GM19239 (cell line): ENCODE measurements at regions not wholly inside any gene's neighbourhood (a gene's known extent, or its start where the extent isn't known, plus 50 kb on each side); places are given as distances from the start of the nearest gene placed in this dataset.

Source experiments
- DNase-seq: peaks from one replicate; pipeline ENCODE4 v3.0.0; 2011; ENCODE audit warnings: low spot score; ENCODE audit not compliant: insufficient read length
- FAIRE-seq: peaks from 2 replicates; lab custom pipeline; 2011; peaks lifted over from hg19 to GRCh38; lab: Jason Lieb, UNC

- FAIRE-seq: no peak
- no peak for DNase-seq
These were observed 175.4 kb upstream of the VEGFC start for GRCh38 chr4:176968094-176968493.

DNA sequence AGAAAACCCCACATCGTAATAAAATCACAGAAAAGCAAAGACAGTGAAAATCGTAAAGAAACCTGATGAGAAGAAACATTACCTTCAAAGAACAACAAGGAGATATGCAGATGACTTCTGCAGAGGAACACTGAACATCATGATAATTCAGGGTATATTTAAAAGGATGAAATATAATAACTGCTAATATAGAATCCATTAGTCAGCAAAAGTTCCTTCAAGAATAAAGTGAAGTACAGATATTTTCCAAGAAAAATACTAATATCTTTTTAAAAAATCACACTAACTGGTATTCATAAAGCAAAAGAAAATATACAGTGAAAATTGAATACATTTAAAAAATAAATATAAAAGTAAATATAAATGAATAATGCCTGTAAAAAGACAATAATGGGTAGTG lies 176.3 kb upstream of the VEGFC start:
- FAIRE-seq: no peak

DNA sequence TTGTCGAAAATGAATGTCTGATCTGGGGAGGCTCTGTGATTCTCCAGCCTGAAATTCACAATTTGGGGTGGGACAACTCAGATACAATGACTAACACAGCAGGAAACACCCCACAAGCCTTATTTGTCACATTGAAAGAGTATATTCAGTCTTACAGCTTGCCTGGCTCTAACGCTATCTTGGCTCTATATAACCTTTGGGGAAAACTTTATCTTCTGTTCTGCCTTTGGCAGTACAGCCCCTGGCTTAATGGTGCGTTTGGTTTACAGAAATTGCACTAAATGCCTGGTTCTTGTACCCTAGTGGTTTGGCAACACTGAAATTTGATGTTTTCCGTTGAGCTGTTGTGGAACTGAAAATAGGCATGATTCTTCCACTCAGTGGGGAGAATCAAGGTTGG lies 178.1 kb upstream of the VEGFC start:
- FAIRE-seq (no peak), DNase-seq (no peak)

More for the DNA sequence above, 176.3 kb upstream of the VEGFC start:
- DNase-seq: no peak

- no peak for FAIRE-seq
- no peak for DNase-seq
These were observed 178.9 kb upstream of the VEGFC start for GRCh38 chr4:176971576-176972115.

DNA sequence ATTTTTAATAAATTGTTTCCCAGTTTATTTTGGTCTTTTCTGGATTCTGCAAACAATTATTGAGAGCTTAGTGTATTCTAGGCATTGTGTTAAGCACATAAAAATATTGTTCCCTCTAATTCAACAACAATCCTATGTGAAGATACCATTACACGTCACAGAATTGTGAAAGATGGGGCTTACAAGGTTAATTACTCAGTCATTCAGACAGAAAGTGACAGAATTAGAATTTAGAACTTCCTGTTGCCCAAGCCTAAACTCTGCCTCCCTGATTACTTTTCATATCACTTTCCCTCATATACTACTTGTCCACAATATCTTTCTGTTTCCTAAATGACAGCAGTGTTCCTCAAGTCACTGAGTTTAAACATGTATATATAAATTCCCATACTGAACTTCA lies 186.7 kb upstream of the VEGFC start:
- DNase-seq (no peak), FAIRE-seq (no peak)

GRCh38 chr4:176981074-176981473 lies 188.4 kb upstream of the VEGFC start:
- DNase-seq: no peak
- no peak for FAIRE-seq

DNA sequence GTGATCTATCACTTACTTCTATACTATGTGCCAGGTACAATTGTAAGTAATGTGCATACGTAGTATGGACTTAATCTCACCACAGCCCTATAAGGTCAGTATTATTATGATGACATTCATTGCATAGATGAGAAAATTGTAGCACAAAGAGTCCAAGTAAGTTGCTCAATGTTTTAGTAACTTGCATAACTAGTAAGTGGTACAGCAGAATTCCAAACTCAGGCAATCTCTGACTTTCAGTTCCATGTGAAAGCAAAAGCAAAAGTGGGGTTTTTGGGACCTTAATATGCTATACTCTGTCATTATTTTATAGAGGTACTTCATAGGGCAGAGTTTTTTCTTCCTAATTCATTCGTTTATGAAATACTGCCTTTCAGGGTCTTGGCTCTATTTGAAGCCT lies 188.8 kb upstream of the VEGFC start:
- no peak for DNase-seq
- no peak for FAIRE-seq

GRCh38 chr4:176988226-176988625 lies 195.5 kb upstream of the VEGFC start:
- FAIRE-seq: no peak
- DNase-seq: no peak

DNA sequence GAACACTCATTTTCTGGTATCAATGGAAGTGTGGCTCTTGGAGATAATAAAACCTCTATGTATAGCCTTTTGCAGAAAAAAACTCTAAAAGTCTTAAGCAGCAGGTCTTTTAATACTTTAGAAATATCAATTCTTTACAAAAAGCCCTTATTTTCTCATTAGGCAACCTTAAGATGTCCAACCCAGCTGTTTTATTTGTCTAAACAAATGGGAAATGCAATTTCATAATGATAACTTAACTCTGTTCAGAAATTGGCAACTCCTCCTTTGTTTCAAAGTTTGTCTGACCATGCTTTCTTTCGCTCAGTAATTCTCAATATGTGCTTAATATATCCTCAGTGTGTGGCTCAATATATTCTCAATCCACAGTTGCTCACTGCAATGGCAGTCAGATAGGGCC lies 196.5 kb upstream of the VEGFC start:
- DNase-seq (no peak), FAIRE-seq (no peak)

- DNase-seq: no peak
- FAIRE-seq: no peak
These were observed 207.3 kb upstream of the VEGFC start for GRCh38 chr4:176999935-177000543.

DNA sequence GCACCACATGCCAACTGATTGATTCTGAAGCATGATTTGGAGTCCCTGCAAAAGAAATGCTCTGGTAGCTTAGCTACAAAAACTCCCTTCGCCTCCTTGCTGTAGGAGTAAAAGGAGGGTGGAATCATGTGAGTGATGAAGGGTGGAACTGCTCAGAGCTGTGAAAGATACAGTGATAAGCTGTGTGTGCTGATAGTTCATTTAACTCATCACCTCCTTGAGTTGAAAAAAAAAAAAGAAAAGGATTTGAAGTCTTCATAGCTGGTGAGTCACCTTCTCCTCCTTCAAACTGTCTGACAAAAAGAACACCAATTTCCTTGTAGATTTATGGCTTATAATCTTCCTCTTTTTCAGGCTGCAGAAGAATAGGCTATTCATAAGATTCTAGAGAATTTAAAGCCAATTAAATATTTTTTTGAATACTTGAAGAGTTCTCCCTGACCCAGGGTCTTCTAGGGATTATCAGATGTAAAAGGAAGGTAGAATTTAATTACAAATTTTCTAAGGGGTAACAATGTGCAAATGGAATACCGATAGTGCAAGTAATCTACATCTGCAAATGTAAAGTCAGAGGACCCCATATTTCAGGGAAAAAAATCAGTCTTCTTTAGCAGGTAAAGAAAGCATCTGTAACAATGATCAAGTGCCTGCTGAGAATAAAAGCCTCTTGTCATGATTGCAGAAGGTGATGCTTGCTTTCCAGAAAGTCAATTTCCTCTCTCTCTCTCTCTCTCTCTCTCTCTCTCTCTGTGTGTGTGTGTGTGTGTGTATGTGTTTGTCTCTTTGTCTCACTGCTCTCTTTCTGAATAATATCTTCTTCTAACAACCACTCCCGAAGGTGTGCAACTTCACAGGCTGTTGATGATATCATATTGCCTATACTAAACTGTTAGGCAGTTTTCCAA lies 208.8 kb upstream of the VEGFC start:
- FAIRE-seq (no peak), DNase-seq (no peak)

GRCh38 chr4:177005674-177006230 lies 213.0 kb upstream of the VEGFC start:
- FAIRE-seq (no peak), DNase-seq (no peak)

GRCh38 chr4:177006331-177006730 lies 213.6 kb upstream of the VEGFC start:
- DNase-seq (no peak), FAIRE-seq (no peak)

DNA sequence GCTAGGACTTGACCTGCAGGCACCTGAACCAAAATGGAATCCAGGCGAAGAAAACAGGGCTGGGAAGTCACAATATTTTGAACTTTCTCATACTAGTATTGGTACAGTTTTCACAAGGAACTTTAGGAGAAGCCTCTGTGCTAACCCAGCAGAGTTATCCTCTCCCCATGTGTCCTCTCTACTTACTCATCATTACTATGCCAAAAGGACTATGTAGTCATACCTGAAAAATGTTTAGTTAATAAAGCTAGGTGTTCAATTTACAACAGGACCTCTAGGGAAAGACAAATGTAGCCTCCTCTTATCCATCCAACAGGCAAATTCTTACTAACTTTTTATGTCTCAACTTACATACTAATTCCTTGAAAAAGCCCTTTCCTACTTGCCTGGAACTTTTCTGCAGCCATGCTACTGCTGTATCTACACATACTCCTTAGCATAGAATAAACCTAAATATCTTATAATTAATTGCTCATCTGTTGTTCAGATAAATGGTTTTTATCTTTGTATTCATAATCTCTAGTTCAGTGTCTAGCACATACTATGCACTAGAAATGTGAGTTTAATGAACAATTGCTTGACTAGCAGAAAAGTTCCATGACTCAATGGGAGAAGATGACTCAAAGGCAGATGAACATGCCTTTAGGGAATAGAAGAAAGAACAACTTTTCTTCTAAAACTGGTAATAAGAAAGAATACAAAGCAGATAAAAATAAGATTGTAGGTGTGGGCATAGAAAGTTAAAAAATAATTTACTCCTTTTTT lies 215.5 kb upstream of the VEGFC start:
- no peak for DNase-seq
- FAIRE-seq: no peak

DNA sequence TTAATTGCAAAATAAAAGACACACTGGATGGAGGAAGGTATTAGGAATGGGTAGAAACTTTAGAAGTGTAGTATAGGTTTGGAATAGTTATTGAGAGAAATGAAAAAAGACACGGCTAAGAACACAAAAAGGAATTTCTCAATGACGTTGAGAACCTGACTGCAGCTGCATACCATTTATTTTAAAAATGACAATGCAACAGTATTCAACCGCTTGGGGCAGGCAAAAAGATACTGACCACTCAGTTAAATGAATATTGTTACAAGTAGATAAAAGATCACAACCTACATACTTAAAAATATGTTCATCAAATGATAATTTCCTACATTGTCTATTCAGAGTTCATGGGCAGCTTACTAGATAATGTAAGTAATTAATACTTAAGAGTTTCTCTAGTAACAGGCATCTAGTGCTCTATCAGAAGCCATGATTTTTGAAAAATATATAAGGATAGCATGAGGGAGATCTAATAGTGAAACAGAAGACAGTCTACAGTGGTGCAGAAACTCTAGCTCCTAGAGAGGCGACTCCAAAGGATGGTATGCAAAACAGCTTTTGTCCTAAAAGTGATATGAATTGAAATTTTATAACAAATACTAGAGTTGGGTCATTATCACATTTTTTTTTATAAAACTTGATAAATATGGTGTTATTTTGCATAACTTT lies 216.2 kb upstream of the VEGFC start:
- DNase-seq (no peak), FAIRE-seq (no peak)

DNA sequence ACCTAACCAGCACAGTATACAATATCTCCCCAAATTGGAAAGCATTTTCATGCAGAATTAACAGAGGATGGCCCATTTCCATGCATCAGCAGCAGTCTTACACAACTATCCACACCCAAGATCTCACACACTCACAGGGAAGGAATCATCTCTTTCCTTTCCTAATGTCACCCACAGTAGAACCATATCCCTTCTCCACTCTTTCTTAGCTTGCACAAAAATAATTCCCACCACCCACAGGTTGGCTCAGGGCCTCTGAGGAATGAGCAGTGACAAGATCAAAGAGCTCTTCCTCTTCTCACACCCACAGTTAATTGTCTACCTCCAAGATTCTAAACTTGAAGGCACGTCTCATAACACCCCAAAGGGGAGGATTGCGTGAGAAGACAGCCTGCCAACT lies 217.7 kb upstream of the VEGFC start:
- FAIRE-seq (no peak), DNase-seq (no peak)

- no peak for DNase-seq
- no peak for FAIRE-seq
These were observed 220.3 kb upstream of the VEGFC start for GRCh38 chr4:177012918-177013545.

GRCh38 chr4:177016541-177017141 lies 223.9 kb upstream of the VEGFC start:
- FAIRE-seq: no peak
- no peak for DNase-seq

DNA sequence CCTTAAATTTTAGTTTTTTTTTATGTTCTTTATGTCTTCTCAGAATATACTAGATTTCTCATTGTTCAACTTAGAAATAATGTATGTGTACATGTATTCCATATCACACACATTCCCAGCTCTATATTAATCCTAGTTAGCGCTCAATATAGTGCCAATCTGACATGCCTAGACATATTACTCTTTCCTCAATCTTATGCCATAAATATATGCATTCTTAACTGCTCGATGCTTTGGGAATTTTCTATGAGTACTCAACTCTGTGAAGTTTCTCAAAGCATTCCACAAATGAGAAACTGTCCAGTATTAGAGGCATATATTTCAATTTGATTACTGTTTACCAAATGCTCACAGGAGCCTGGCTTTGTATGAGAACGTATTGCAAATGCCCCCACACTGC lies 231.2 kb upstream of the VEGFC start:
- FAIRE-seq: no peak
- no peak for DNase-seq
